CD4-positive, alpha-beta T cell treated with Interferon alpha-2 for 1 hour (primary cell): ENCODE measurements at regions not wholly inside any gene's neighbourhood (a gene's known extent, or its start where the extent isn't known, plus 50 kb on each side); places are given as distances from the start of the nearest gene placed in this dataset.
A peak's percentile ranks its signal among the peaks of the same experiment; 100 is the strongest.

Experiments used
- DNase-seq, 2 donors: peaks; one replicate each; pipeline ENCODE4 v3.0.0-alpha.2; 2020 to 2022

- DNase-seq, result peak; percentile 24 to 65
Observed at GRCh38 chr12:48409938-48410337, 59.2 kb upstream of the ZNF641 start.

- no peak for DNase-seq
Observed at GRCh38 chr12:48413388-48413787, 59.0 kb upstream of the ANP32D start.

GRCh38 chr12:48414021-48414420, 58.3 kb upstream of the ANP32D start:
- DNase-seq, result no peak

- DNase-seq, result no peak
Observed at GRCh38 chr12:48419116-48419935, 53.0 kb upstream of the ANP32D start.

- DNase-seq, result no peak
Observed at GRCh38 chr12:48420039-48420775, 52.2 kb upstream of the ANP32D start.

- DNase-seq, result no peak
Observed at GRCh38 chr12:48422060-48422459, 50.3 kb upstream of the ANP32D start.
